Colonic mucosa (tissue), 4 donors: ENCODE measurements at regions not wholly inside any gene's neighbourhood (a gene's known extent, or its start where the extent isn't known, plus 50 kb on each side); places are given as distances from the start of the nearest gene placed in this dataset.

Experiments used
- DNase-seq: peaks from one replicate; pipeline ENCODE4 v3.0.0-alpha.2; 2020
- H3K27ac ChIP-seq: fragments of 200-600 bp; one replicate; pipeline ENCODE4 v1.8.0; 2021
- H3K27me3 ChIP-seq: fragments of 200-600 bp; one replicate; pipeline ENCODE4 v1.8.0; 2021
- H3K36me3 ChIP-seq: fragments of 200-600 bp; one replicate; pipeline ENCODE4 v1.8.0; 2021
- H3K4me1 ChIP-seq: fragments of 200-600 bp; one replicate; pipeline ENCODE4 v1.8.0; 2021; ENCODE audit warnings: mild to moderate bottlenecking
- H3K4me3 ChIP-seq: fragments of 200-600 bp; one replicate; pipeline ENCODE4 v1.8.0; 2021
- H3K9ac ChIP-seq, 2 donors: one replicate each; pipeline ENCODE4 v1.7.0; 2013; ENCODE audit warnings: control low read depth in 2 of 2, low read depth in 2 of 2, low read length in 2 of 2
- H3K9me3 ChIP-seq: fragments of 200-600 bp; one replicate; pipeline ENCODE4 v1.8.0; 2021
- intact Hi-C: fragments of 100-400 bp; cut with DNase I; formaldehyde crosslinking; loops from one replicate; pipeline ENCODE4 v1.14.1; 2022
- TF ChIP-seq, protein P1 (sequence below): fragments of 200-600 bp; IDR thresholded peaks from one replicate; pipeline ENCODE4 v1.8.0; 2022; ENCODE audit warnings: antibody characterized with exemption, mild to moderate bottlenecking
- donor health status: healthy.
- donor health status: DM: no; HTN: no; CAD: no.
- donor health status: DM: no; HTN: no; CAD: no.

DNA sequence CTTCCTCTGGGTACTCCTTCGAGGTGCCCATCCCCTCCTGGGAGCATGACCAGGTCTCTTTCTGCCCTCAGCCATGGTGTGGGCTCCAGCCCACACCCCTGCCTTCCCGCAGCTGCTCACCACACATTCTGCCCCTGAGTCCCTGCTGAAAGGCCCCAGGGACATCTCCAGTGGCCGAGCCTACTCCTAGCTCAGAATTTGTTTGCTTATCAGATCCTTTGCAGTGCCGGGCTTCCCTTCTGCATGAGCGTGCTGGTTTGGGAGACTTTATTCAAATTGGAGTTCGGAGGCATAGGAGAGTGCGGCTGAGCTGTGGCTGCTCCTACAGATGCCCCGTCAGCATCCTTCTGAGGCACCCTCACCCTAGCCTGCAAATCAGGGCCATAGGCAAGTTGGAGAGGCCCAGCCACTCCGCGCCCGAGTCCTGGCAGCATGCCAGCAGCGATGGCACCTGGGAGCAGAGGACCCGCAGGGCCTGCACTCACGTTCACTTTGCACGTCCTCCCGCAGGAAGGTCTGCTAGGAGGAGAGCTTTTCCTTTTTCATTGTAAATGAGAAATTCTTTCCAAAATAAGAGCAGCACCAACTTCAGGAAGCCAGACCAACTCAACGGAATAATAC, 327.3 kb downstream of the QKI start:
- no peak for DNase-seq
- intact Hi-C loops: no loop called here

DNA sequence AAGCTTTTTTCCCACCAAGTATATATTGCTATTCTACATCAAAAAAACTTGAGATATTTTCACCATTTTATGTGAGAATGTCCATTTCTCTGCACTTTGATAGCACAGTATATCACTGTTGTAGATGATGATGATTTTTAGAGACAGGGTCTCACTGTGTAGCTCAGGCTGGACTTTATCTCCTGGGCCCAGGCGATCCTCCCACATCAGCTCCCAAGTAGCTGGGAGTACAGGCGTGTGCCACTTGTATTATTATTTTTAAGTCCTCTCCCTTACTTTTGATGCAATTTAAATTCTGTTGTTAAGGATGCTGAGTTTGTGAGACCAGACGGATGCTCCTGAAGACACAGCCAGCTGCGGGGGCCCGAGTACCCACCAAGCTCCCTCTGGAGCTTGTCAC, 326.8 kb downstream of the QKI start:
- H3K9ac ChIP-seq: no peak overlapping the region
- no peaks in the 10 kb centered on the region for H3K27me3 ChIP-seq
- no peaks in the 10 kb centered on the region for H3K36me3 ChIP-seq
- intact Hi-C loops: no loop called here
- TF ChIP-seq, protein P1, sequence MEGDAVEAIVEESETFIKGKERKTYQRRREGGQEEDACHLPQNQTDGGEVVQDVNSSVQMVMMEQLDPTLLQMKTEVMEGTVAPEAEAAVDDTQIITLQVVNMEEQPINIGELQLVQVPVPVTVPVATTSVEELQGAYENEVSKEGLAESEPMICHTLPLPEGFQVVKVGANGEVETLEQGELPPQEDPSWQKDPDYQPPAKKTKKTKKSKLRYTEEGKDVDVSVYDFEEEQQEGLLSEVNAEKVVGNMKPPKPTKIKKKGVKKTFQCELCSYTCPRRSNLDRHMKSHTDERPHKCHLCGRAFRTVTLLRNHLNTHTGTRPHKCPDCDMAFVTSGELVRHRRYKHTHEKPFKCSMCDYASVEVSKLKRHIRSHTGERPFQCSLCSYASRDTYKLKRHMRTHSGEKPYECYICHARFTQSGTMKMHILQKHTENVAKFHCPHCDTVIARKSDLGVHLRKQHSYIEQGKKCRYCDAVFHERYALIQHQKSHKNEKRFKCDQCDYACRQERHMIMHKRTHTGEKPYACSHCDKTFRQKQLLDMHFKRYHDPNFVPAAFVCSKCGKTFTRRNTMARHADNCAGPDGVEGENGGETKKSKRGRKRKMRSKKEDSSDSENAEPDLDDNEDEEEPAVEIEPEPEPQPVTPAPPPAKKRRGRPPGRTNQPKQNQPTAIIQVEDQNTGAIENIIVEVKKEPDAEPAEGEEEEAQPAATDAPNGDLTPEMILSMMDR: no peak
- H3K9me3 ChIP-seq: no peaks in the 10 kb centered on the region
- no peak for DNase-seq
- no peak overlapping the region for H3K27ac ChIP-seq
- no peaks in the 10 kb centered on the region for H3K4me1 ChIP-seq
- no peak overlapping the region for H3K4me3 ChIP-seq

More for the DNA sequence above, 327.3 kb downstream of the QKI start:
- Histone ChIP-seq H3K9ac (no peak overlapping the region), H3K4me3 (no peak overlapping the region), H3K4me1 (no peaks in the 10 kb centered on the region), H3K27me3 (no peaks in the 10 kb centered on the region), H3K27ac (no peak overlapping the region), H3K36me3 (no peaks in the 10 kb centered on the region), H3K9me3 (no peaks in the 10 kb centered on the region)
- TF ChIP-seq, protein P1: no peak

DNA sequence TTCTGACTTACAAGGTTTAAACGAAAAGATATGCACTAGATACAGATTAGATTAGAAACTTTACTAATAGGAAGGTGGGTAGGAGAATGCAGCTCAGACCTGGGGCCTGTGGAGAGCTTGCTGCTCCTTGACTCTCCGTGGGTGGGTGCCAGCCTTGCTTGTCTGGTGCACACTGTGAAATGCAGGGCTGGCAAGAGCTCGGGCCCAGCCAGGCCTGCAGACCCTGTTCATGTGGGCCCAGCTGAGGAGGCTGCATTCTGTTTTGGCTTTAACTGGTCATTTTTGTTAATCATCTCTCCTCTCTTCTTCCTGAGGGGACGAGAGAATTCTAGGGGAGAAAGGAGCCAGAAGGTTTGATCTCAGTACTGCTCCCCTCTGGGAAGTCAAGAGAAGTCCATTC, 325.4 kb downstream of the QKI start:
- intact Hi-C loops: no loop called here
- H3K9me3 ChIP-seq: no peaks in the 10 kb centered on the region
- no peak overlapping the region for H3K27ac ChIP-seq
- no peaks in the 10 kb centered on the region for H3K36me3 ChIP-seq
- TF ChIP-seq, protein P1: no peak
- no peaks in the 10 kb centered on the region for H3K4me1 ChIP-seq
- H3K9ac ChIP-seq: no peak overlapping the region
- no peak overlapping the region for H3K4me3 ChIP-seq
- DNase-seq: no peak
- no peaks in the 10 kb centered on the region for H3K27me3 ChIP-seq

GRCh38 chr6:163739408-163739725, 324.8 kb downstream of the QKI start:
- TF ChIP-seq, protein P1: no peak
- no peak for DNase-seq
- H3K4me1 ChIP-seq: no peaks in the 10 kb centered on the region
- no peak overlapping the region for H3K9ac ChIP-seq
- H3K27me3 ChIP-seq: no peaks in the 10 kb centered on the region
- H3K9me3 ChIP-seq: no peaks in the 10 kb centered on the region
- no peaks in the 10 kb centered on the region for H3K36me3 ChIP-seq
- no peak overlapping the region for H3K27ac ChIP-seq
- intact Hi-C loops: no loop called here
- no peak overlapping the region for H3K4me3 ChIP-seq

- Histone ChIP-seq H3K9me3 (no peaks in the 10 kb centered on the region), H3K9ac (no peak overlapping the region), H3K27ac (no peak overlapping the region), H3K36me3 (no peaks in the 10 kb centered on the region), H3K4me1 (no peaks in the 10 kb centered on the region), H3K27me3 (no peaks in the 10 kb centered on the region), H3K4me3 (no peak overlapping the region)
- intact Hi-C loops: no loop called here
- no peak for DNase-seq
- TF ChIP-seq, protein P1: no peak
These were observed 324.3 kb downstream of the QKI start for GRCh38 chr6:163738725-163739407.
